ENCODE measurements at regions not wholly inside any gene's neighbourhood (a gene's known extent, or its start where the extent isn't known, plus 50 kb on each side); places are given as distances from the start of the nearest gene placed in this dataset.

DNA sequence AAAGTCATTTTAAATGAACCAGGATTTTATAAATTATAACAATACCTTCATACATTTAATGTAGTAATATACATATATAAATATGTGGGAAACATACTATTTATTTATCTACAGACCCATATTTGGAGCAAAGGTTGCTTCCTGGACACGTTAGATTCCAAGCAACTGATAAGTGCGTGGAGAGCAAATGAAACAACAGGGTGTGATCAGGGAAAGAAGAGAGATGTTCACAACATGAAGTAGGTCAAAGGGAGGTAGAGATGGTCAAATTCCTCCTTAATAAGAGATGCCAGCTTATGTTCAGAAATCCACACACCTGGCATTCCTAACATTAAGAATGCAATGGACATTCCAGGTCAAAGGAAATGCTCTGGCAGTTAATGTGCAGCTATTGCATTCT lies 53.1 kb upstream of the HPGD start:
- no peak for DNase-seq (ENCODE audit: low read depth)

More for the DNA sequence above, 53.1 kb upstream of the HPGD start:
- TF ChIP-seq, protein P1, sequence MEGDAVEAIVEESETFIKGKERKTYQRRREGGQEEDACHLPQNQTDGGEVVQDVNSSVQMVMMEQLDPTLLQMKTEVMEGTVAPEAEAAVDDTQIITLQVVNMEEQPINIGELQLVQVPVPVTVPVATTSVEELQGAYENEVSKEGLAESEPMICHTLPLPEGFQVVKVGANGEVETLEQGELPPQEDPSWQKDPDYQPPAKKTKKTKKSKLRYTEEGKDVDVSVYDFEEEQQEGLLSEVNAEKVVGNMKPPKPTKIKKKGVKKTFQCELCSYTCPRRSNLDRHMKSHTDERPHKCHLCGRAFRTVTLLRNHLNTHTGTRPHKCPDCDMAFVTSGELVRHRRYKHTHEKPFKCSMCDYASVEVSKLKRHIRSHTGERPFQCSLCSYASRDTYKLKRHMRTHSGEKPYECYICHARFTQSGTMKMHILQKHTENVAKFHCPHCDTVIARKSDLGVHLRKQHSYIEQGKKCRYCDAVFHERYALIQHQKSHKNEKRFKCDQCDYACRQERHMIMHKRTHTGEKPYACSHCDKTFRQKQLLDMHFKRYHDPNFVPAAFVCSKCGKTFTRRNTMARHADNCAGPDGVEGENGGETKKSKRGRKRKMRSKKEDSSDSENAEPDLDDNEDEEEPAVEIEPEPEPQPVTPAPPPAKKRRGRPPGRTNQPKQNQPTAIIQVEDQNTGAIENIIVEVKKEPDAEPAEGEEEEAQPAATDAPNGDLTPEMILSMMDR (conservative IDR thresholded peaks at IDR 0.05; ENCODE audit: low read length), result no peak
- H3K4me3 ChIP-seq (ENCODE audit: low read length), result no peak overlapping the region
